NAMALWA (cell line): ENCODE measurements at regions not wholly inside any gene's neighbourhood (a gene's known extent, or its start where the extent isn't known, plus 50 kb on each side); places are given as distances from the start of the nearest gene placed in this dataset.

Experiments used
- DNase-seq: peaks from one replicate; pipeline ENCODE4 v3.0.0-alpha.2; 2015; ENCODE audit warnings: low spot score

DNA sequence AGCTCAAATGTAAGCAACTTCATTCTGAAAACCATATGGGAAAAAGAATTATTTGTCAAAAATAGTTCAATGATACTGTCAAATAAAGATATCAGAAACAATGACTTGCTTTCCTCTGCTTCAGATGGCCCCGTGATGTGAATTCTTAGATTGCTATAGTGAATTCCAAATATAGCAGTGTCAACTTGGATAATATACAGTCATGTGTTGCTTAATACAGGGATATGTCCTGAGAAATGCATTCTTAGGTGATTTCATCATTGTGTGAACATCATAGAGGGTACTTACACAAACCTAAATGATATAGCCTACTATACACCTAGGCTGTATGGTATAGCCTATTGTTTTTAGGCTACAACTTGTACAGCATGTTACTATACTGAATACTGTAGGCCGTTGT lies 108.7 kb upstream of the MIS18BP1 start:
- DNase-seq = no peak

DNA sequence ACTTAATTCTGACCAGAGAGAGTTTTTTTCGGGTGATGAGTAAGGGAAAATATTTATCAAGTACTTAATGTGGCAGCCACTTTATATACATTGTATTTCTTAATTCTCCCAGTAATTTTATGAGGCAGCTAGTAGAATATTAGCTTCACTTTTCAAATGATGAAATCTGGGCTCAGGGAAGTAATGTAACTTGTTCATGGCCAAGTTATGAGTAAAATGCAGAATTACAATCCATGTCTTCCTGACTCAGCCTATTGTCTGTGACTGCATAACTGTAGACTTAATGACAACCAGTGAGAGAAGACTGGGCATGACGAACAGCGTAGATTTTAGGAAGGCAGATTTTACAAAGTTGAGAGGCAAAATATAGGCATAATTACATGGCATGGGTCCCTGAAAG lies 106.7 kb upstream of the MIS18BP1 start:
- DNase-seq = no peak

DNA sequence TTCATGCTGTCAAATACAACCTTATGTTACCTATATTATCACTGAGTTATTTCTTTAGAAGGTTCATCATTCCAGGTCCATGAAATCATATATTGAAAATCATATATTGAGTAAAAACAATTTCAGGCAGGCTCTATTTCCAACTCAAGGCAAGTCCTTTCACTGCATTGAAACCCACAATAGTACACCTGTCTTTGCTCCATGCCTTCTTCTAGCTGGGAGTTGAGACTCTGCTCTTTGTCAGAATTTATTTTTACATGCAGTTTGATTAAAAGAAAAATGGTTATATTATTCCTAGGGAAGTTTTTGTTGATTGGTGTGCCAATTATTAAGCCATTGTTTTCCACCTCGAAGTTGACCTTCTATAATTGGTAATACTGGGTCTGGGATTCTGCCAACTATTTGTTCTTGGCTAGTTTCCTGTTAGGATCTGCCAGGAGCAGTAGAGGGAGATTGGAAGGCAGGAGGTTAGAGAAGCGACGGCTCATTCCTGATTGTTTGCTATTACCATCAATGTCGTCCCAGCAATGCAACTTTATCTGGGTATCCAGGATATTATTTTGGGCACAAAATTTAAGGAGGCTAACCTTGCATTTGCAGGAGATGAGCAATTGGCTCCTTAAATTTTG lies 79.5 kb upstream of the MIS18BP1 start:
- DNase-seq = no peak

DNA sequence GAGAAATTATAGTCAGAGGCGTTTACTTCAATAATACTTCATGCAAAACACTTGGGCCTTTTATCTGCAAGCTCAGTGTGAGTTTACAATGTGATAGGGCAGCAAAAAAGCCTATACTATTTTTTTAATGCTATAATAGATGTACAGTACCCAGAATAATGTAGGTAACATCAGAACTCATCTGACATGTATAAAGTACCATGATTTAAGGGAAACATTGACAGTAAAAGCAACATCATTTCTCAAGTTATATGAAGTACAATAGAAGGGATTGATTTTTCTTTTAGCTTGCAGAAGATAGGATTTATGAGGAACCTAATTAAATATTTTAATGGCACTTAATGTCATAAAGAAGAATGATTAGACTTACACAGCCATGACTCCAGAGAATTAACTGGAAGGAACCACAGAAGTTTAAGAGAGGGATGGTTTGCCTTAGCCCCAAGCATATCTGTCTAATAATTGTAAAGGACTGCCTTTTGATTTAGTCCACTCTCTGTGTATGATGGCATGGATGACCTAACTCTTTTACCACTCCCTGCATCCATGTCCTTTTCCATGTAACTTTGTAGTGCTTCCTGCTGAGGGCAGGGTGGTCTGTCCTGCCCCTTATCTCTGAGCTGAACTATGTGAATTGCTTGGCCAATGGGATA lies 55.9 kb upstream of the MIS18BP1 start:
- no peak for DNase-seq
